SK-N-MC (cell line): ENCODE measurements at regions not wholly inside any gene's neighbourhood (a gene's known extent, or its start where the extent isn't known, plus 50 kb on each side); places are given as distances from the start of the nearest gene placed in this dataset.

Source experiments
- EZH2 ChIP-seq: fragments of 200-600 bp; sonication (generic); IDR thresholded peaks from one replicate; pipeline ENCODE4 v1.6.1; 2017; ENCODE audit warnings: antibody characterized with exemption
- FOXP2 ChIP-seq: optimal IDR thresholded peaks from 2 replicates; pipeline ENCODE3; 2011; ENCODE audit warnings: mild to moderate bottlenecking, moderate library complexity; ENCODE audit not compliant: insufficient read depth; ENCODE audit errors: extremely low read length, control extremely low read depth
- POLR2AphosphoS5 ChIP-seq: IDR thresholded peaks from 2 replicates; pipeline ENCODE4 v1.6.1; 2012; ENCODE audit warnings: mild to moderate bottlenecking, low read depth, low read length, borderline replicate concordance

DNA sequence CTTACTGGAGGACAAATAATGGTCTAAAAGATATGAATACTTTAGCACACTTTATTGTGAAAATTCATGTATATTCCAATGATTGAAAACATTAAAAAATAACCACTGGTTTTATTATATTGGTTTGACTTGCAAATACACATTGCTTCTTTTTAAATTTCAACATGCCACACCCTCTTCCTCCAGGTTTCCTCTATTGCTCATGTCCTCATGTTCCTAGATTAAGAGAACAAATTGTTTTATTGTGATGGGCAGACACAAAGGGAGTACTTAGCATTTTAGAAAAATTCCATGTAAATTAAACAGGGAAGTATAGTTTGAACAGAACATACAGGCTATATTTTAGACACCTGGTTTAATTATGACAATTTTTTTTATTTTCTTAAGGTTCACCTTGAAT lies 230.6 kb upstream of the GPRIN3 start:
- TF ChIP-seq POLR2AphosphoS5 (no peak), EZH2 (no peak), FOXP2 (no peak)
